ENCODE measurements at regions not wholly inside any gene's neighbourhood (a gene's known extent, or its start where the extent isn't known, plus 50 kb on each side); places are given as distances from the start of the nearest gene placed in this dataset.

DNA sequence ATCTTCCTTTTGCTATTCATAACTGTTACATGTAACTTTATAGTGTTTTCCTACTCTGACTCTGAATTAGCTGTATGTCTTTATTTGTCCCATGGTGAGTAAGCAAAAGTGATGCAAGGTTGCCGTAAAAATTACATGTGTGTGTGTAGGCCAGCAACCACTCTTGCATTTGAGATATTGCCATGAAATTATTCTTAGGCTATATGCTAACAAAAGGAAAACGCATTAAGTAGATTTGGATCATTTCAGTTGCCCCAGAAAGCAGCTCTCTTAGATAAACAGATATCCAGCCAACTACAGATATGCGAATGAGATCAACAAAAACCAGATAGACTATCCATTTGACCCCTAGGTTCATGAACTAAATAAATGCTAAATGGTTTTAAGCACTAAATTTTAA lies 73.6 kb downstream of the CYLC2 start:
- no peaks in the 10 kb centered on the region for H3K9me3 Mint-ChIP-seq
- no peak overlapping the region for H3K4me3 Mint-ChIP-seq
- DNase-seq (ENCODE audit: low spot score) (no peak), ATAC-seq (no peak)
- H3K27ac Mint-ChIP-seq, result no peak overlapping the region
- H3K4me1 Mint-ChIP-seq (ENCODE audit: low read depth in 2 of 2), result no peaks in the 10 kb centered on the region
- no peaks in the 10 kb centered on the region for H3K27me3 Mint-ChIP-seq
- no peaks in the 10 kb centered on the region for H3K36me3 Mint-ChIP-seq

- H3K27me3 Mint-ChIP-seq, result no peaks in the 10 kb centered on the region
- H3K4me3 Mint-ChIP-seq, result no peak overlapping the region
- H3K27ac Mint-ChIP-seq, result no peak overlapping the region
- peaks cover 6% of the 10 kb centered on the region for H3K9me3 Mint-ChIP-seq
- no peak for ATAC-seq
- DNase-seq (ENCODE audit: low spot score), result no peak
- H3K36me3 Mint-ChIP-seq, result peaks cover 4% of the 10 kb centered on the region
- H3K4me1 Mint-ChIP-seq (ENCODE audit: low read depth in 2 of 2), result no peaks in the 10 kb centered on the region
Observed at GRCh38 chr9:103078581-103078980, 83.4 kb downstream of the CYLC2 start.

- Mint-ChIP-seq H3K27ac (no peak overlapping the region), H3K36me3 (peaks cover 5% of the 10 kb centered on the region), H3K9me3 (peaks cover 8% of the 10 kb centered on the region), H3K4me3 (no peak overlapping the region), H3K27me3 (no peaks in the 10 kb centered on the region), H3K4me1 (ENCODE audit: low read depth in 2 of 2) (no peaks in the 10 kb centered on the region)
- ATAC-seq (no peak), DNase-seq (ENCODE audit: low spot score) (no peak)
Observed at GRCh38 chr9:103082494-103082893, 87.4 kb downstream of the CYLC2 start.

- Mint-ChIP-seq H3K27me3 (no peaks in the 10 kb centered on the region), H3K4me3 (no peak overlapping the region), H3K27ac (no peak overlapping the region), H3K4me1 (ENCODE audit: low read depth in 2 of 2) (no peaks in the 10 kb centered on the region), H3K36me3 (peaks cover 5% of the 10 kb centered on the region), H3K9me3 (peaks cover 8% of the 10 kb centered on the region)
- ATAC-seq, result no peak
- no peak for DNase-seq (ENCODE audit: low spot score)
Observed at GRCh38 chr9:103089357-103089756, 94.2 kb downstream of the CYLC2 start.

DNA sequence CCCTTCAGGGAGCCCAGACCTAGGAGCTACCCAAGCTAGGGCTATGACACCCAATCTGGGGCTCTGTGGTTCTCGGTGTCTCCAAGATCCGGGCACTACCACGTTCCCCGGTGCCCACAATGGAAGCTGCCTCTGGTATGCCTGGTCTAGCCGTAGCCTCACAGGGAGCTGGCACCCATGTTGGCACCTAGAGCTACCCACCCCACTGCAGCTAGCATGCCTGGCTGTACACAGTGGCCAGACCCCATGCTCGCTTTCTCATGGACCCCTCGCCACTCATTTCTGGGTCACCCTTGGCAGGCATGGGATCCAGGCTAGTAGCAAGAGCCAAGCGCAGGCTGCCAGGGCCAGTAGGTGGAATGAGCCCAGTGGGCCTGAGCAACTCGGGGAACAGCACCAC lies 109.0 kb downstream of the CYLC2 start:
- Mint-ChIP-seq H3K9me3 (peaks cover 10% of the 10 kb centered on the region), H3K27ac (no peak overlapping the region), H3K27me3 (no peaks in the 10 kb centered on the region), H3K36me3 (peaks cover 4% of the 10 kb centered on the region), H3K4me3 (no peak overlapping the region), H3K4me1 (ENCODE audit: low read depth in 2 of 2) (no peaks in the 10 kb centered on the region)
- peak in 1 of 2 donors; percentile 6 for ATAC-seq
- no peak for DNase-seq (ENCODE audit: low spot score)

- Mint-ChIP-seq H3K4me3 (no peak overlapping the region), H3K9me3 (peaks cover 12% of the 10 kb centered on the region), H3K36me3 (no peaks in the 10 kb centered on the region), H3K4me1 (ENCODE audit: low read depth in 2 of 2) (no peaks in the 10 kb centered on the region), H3K27ac (no peak overlapping the region), H3K27me3 (no peaks in the 10 kb centered on the region)
- ATAC-seq, result no peak
- no peak for DNase-seq (ENCODE audit: low spot score)
Observed at GRCh38 chr9:103116246-103116645, 121.1 kb downstream of the CYLC2 start.

GRCh38 chr9:103126494-103126893 lies 131.4 kb downstream of the CYLC2 start:
- no peak for DNase-seq (ENCODE audit: low spot score)
- H3K36me3 Mint-ChIP-seq, result peaks cover 8% of the 10 kb centered on the region
- H3K4me1 Mint-ChIP-seq (ENCODE audit: low read depth in 2 of 2), result no peaks in the 10 kb centered on the region
- no peak overlapping the region for H3K27ac Mint-ChIP-seq
- H3K4me3 Mint-ChIP-seq, result no peak overlapping the region
- ATAC-seq, result no peak
- peaks cover 12% of the 10 kb centered on the region for H3K9me3 Mint-ChIP-seq
- no peaks in the 10 kb centered on the region for H3K27me3 Mint-ChIP-seq

DNA sequence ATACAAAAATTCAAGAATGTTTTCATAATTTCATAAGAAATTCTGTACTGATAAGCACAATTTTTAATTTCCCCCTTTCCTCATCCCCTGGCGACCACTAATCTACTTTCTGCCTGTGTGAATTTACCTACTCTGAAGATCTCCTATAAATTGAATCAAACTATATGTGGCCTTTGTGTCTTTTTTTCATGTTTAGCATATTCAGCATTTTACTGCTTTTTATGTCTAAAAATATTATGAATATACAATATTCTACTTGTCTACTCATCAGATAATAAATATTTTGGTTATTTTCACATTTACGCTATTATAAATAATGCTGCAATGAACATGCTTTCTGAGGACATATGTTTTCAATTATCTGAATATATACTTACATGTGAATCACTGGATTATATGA lies 144.8 kb downstream of the CYLC2 start:
- Mint-ChIP-seq H3K36me3 (no peaks in the 10 kb centered on the region), H3K9me3 (peaks cover 4% of the 10 kb centered on the region), H3K4me3 (no peak overlapping the region), H3K4me1 (ENCODE audit: low read depth in 2 of 2) (no peaks in the 10 kb centered on the region), H3K27me3 (no peaks in the 10 kb centered on the region), H3K27ac (no peak overlapping the region)
- ATAC-seq (no peak), DNase-seq (ENCODE audit: low spot score) (no peak)

DNA sequence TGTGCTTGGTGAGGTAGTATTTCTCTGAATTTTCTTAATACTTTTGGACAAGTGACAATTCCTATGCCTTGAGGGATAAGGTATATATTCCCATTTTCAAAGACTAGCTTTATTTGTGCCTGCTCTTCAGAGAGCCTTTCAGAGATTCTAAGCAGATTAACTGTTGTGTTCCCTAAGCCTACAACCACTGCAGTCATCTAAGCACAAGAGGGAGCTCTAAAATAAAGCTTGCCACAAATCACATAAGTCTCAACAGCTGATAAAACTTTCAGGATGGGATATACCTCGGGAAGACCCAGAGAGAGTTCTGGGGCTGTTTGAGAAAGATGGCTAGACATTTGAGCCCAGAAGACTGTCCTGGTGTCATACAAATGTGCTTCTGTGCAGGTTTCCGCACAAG lies 157.3 kb downstream of the CYLC2 start:
- no peaks in the 10 kb centered on the region for H3K27me3 Mint-ChIP-seq
- DNase-seq (ENCODE audit: low spot score) (no peak), ATAC-seq (no peak)
- H3K36me3 Mint-ChIP-seq, result peaks cover 11% of the 10 kb centered on the region
- H3K9me3 Mint-ChIP-seq, result peaks cover 18% of the 10 kb centered on the region
- H3K4me3 Mint-ChIP-seq, result no peak overlapping the region
- H3K27ac Mint-ChIP-seq, result no peak overlapping the region
- H3K4me1 Mint-ChIP-seq (ENCODE audit: low read depth in 2 of 2), result no peaks in the 10 kb centered on the region

DNA sequence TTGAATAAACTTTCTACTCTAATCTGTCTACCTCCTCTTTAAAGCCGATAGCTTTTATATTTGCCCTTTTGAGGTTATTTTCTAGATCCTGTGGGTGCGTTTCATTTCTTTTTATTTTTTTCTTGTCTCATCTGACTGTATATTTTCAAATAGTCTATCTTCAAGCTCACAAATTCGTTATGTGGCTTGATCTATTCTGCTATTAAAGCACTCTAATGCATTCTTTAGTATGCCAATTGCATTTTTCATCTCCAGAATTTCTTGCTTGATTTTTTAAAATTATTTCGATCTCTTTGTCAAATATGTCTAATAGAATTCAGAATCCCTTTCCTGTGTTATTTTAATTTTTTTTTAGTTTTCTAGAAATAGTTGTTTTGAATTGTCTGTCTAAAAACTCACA lies 172.4 kb downstream of the CYLC2 start:
- no peaks in the 10 kb centered on the region for H3K27me3 Mint-ChIP-seq
- DNase-seq (ENCODE audit: low spot score) (no peak), ATAC-seq (no peak)
- H3K4me3 Mint-ChIP-seq, result no peak overlapping the region
- no peak overlapping the region for H3K27ac Mint-ChIP-seq
- no peaks in the 10 kb centered on the region for H3K4me1 Mint-ChIP-seq (ENCODE audit: low read depth in 2 of 2)
- H3K9me3 Mint-ChIP-seq, result peaks cover 3% of the 10 kb centered on the region
- H3K36me3 Mint-ChIP-seq, result no peaks in the 10 kb centered on the region

GRCh38 chr9:103168254-103168653 lies 173.1 kb downstream of the CYLC2 start:
- ATAC-seq (no peak), DNase-seq (ENCODE audit: low spot score) (no peak)
- Mint-ChIP-seq H3K27me3 (no peaks in the 10 kb centered on the region), H3K4me3 (no peak overlapping the region), H3K4me1 (ENCODE audit: low read depth in 2 of 2) (no peaks in the 10 kb centered on the region), H3K27ac (no peak overlapping the region), H3K36me3 (no peaks in the 10 kb centered on the region), H3K9me3 (peaks cover 3% of the 10 kb centered on the region)

GRCh38 chr9:103169798-103170197 lies 174.7 kb downstream of the CYLC2 start:
- peaks cover 3% of the 10 kb centered on the region for H3K9me3 Mint-ChIP-seq
- no peak for DNase-seq (ENCODE audit: low spot score)
- H3K27ac Mint-ChIP-seq, result no peak overlapping the region
- H3K36me3 Mint-ChIP-seq, result no peaks in the 10 kb centered on the region
- H3K27me3 Mint-ChIP-seq, result no peaks in the 10 kb centered on the region
- ATAC-seq, result no peak
- no peaks in the 10 kb centered on the region for H3K4me1 Mint-ChIP-seq (ENCODE audit: low read depth in 2 of 2)
- no peak overlapping the region for H3K4me3 Mint-ChIP-seq

GRCh38 chr9:103183701-103184171 lies 188.6 kb downstream of the CYLC2 start:
- DNase-seq (ENCODE audit: low spot score), result no peak
- no peak for ATAC-seq
- H3K9me3 Mint-ChIP-seq, result peaks cover 9% of the 10 kb centered on the region
- H3K27me3 Mint-ChIP-seq, result no peaks in the 10 kb centered on the region
- no peak overlapping the region for H3K4me3 Mint-ChIP-seq
- no peaks in the 10 kb centered on the region for H3K4me1 Mint-ChIP-seq (ENCODE audit: low read depth in 2 of 2)
- no peak overlapping the region for H3K27ac Mint-ChIP-seq
- no peaks in the 10 kb centered on the region for H3K36me3 Mint-ChIP-seq

GRCh38 chr9:103186959-103187358 lies 191.8 kb downstream of the CYLC2 start:
- no peak overlapping the region for H3K4me3 Mint-ChIP-seq
- DNase-seq (ENCODE audit: low spot score) (no peak), ATAC-seq (no peak)
- H3K27me3 Mint-ChIP-seq, result no peaks in the 10 kb centered on the region
- no peak overlapping the region for H3K27ac Mint-ChIP-seq
- H3K9me3 Mint-ChIP-seq, result peaks cover 7% of the 10 kb centered on the region
- H3K36me3 Mint-ChIP-seq, result no peaks in the 10 kb centered on the region
- no peaks in the 10 kb centered on the region for H3K4me1 Mint-ChIP-seq (ENCODE audit: low read depth in 2 of 2)

- Mint-ChIP-seq H3K4me3 (no peak overlapping the region), H3K9me3 (peaks cover 3% of the 10 kb centered on the region), H3K4me1 (ENCODE audit: low read depth in 2 of 2) (no peaks in the 10 kb centered on the region), H3K36me3 (no peaks in the 10 kb centered on the region), H3K27ac (no peak overlapping the region), H3K27me3 (no peaks in the 10 kb centered on the region)
- DNase-seq (ENCODE audit: low spot score) (no peak), ATAC-seq (no peak)
Observed at GRCh38 chr9:103188781-103189350, 193.7 kb downstream of the CYLC2 start.

Data from natural killer cell treated with Interleukin-12 subunit alpha and Interleukin-12 subunit beta and Interleukin-15 and Interleukin-18, amount 100 ng/mL, for 72 hours (primary cell).